Smooth muscle cell of the brain vasculature (primary cell): ENCODE measurements at regions not wholly inside any gene's neighbourhood (a gene's known extent, or its start where the extent isn't known, plus 50 kb on each side); places are given as distances from the start of the nearest gene placed in this dataset.
"Not testable (repeated sequence)": the region's sequence is repeated elsewhere in the genome, so short reads cannot be mapped to it uniquely, and the experiment has no call there.

Experiments used
- DNase-seq: peaks from one replicate; pipeline ENCODE4 v3.0.0-alpha.2; 2012; ENCODE audit warnings: low read depth, low spot score

DNA sequence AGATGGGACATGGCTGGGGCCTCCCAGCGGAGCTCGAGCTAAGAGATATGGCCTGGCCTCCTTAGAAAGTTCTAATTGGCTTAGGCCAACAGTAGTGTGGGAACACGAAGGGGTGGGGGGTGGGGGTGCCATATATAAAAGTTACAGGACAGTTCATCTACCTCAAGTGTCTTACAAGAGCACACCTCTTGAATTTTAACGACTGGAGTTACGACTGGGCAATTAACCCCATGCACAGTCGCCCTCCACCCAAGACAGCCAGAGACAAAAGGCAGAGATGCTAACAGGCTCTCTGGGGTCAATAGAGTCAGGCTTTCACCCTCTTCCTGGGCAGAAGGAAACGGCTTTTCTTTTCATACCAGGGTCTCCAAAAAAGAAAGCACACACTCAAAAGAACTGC is 302.2 kb downstream of the BCOR start:
- no peak for DNase-seq

GRCh38 chrX:39796856-39797255 is 300.9 kb downstream of the BCOR start:
- no peak for DNase-seq

DNA sequence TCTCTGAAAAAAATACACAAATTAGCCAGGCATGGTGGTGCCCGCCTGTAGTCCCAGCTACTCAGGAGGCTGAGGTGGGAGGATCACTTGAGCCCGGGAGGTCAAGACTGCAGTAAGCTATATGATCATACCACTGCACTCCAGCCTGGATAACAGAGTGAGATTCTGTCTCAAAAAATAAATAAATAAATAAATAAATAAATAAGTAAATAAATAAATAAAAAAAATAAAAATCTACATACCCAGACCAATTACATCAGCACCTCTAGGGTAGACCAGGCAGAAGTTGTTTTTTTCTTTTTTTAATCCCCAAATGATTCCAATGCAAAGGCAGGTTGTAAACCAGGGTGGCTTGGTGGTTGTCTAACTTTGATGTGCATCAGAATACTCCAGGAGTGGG is 299.3 kb downstream of the BCOR start:
- not testable (repeated sequence) for DNase-seq

- peak; percentile 9 for DNase-seq
Measured at GRCh38 chrX:39802354-39802753, 295.4 kb downstream of the BCOR start.

DNA sequence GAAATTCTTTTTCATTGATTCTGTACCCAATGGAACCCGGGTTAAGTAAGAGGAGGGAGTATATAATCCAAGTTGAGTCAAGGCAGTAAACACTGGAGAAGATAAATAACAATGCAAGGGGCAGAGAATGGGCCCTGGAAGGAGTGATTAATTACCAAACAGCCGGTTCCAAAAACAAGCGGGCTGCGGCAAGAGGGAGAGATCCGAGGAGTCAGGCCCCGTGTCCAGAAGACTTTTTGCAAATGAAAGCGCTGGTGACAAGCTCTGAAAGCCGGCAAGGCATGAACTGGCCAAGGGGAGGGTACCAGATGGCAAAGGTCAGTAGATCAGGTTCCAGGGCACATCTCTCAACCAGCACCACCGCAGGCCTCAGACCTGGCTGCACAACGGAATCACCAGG is 294.9 kb downstream of the BCOR start:
- DNase-seq = no peak

GRCh38 chrX:39805022-39805421 is 292.7 kb downstream of the BCOR start:
- DNase-seq = no peak

DNA sequence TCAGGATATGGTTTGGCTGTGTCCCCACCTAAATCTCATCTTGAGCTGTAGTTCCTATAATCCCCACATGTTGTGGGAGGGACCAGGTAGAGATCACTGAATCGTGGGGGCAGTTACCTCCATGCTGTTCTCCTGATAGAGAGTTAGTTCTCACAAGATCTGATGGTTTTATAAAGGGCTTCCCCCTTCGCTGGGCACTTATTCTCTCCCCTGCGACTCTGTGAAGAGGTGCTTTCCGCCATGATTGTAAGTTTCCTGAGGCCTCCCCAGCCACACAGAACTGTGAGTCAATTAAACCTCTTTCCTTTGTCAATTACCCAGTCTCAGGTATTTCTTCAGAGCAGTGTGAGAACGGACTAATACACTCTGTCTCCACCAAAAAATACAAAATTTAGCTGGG is 291.9 kb downstream of the BCOR start:
- DNase-seq = no peak

- DNase-seq = peak; percentile 35
Measured at GRCh38 chrX:39808471-39808917, 289.3 kb downstream of the BCOR start.

DNA sequence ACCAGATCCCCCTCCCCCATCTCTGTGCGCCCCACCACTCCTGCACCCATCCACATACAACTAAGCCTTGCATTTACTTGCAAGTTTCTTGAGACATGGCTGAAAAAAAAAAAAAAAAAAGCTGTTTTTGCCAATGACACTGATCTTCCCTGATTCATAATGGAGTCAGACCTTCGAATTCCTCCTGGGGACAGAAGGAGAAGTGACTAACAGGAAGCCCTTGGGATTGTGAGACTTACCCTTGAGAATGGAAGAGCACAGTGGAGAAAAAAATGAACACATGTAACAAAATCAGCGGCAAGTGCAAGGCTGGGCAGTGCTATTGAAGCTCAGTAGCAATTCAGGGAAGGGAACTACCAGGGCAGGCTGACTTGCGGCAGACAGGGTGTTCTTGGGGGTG is 288.4 kb downstream of the BCOR start:
- DNase-seq = no peak

DNA sequence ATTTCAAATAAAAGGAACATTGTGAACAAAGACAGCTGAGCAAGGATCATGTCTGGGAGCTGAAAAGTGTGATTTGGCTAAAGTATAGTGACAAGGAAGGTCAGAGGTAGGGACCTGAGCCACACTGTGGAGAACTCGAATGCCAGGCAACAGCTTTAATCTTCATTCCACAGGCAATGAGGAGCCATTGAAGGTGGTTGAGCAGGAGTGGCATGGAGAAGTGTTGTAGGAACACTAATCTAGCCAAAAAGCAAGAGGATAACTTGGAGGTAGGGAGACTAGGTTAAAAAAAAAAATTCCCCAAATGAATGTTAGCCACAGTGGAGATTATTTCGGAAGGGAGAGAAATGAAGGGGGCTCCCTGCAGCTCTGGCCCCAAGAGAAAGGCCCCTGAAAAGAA is 286.9 kb downstream of the BCOR start:
- no peak for DNase-seq

- no peak for DNase-seq
Measured at GRCh38 chrX:39811376-39811775, 286.4 kb downstream of the BCOR start.

GRCh38 chrX:39813631-39814277 is 284.0 kb downstream of the BCOR start:
- no peak for DNase-seq

DNA sequence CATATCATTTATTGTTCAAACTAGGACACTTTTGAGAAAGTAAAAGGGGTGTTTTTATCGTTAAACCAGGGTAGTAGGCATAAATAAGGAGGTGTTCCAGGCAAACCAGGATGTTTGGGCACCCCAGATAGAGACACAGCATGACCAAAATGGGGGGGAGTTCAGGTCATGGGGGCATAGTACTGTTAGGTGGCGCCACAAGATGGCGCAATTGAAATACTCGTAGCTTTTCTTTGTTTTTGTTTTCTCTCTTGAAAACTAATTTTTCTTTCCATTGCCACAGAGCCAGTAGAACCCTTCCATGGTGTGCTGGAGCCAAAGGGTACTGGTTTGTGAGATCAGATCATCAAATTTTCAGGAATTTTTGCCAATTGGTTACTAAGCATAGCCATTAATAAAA is 283.4 kb downstream of the BCOR start:
- no peak for DNase-seq

GRCh38 chrX:39815631-39816030 is 282.1 kb downstream of the BCOR start:
- DNase-seq = no peak

GRCh38 chrX:39816871-39817731 is 280.7 kb downstream of the BCOR start:
- DNase-seq = no peak

- DNase-seq = no peak
Measured at GRCh38 chrX:39817754-39818470, 279.8 kb downstream of the BCOR start.

DNA sequence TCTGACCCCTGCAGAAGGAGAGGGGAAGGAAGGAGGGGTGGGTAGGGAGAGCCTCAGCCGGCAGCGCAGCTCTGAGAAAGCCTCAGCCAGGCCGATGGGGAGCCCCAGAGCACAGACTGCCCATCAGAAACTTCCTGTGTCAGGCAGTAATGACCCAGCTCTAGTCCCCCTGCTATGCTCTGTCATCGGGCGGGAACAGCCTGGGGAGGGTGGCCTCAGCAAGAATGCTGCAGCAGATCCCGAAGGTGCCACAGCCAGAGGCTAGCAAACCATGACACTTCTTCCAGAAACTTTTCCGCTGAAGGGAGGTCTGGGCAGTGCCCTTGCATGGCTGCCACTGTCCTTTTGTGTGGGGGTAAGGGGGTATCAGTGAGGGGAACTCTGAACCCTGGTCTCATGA is 279.0 kb downstream of the BCOR start:
- no peak for DNase-seq

- no peak for DNase-seq
Measured at GRCh38 chrX:39819921-39820849, 277.6 kb downstream of the BCOR start.

GRCh38 chrX:39820938-39821708 is 276.6 kb downstream of the BCOR start:
- no peak for DNase-seq

DNA sequence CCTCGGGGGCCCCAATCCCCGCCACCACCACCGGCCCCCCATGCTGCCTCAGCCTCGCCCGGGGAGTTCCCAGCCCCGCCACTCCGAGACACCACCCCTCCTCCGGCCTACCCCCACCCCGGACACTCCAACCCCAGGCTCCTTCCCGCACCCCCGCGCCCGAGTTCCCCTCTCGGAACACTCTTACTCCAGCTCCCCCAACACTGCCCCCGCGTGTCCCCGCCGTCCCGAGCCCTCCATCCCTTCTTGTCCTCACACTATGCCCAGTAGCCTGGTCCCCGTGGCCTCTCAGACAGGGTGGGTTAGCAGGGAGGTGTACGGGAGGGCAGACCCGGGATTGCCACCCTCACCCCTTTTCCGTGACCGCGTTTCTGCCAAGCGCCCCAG is 276.1 kb downstream of the BCOR start:
- DNase-seq = no peak
